HL-60 (cell line): ENCODE measurements at regions not wholly inside any gene's neighbourhood (a gene's known extent, or its start where the extent isn't known, plus 50 kb on each side); places are given as distances from the start of the nearest gene placed in this dataset.

Source experiments
- DNase-seq, 2 experiments: peaks; one replicate each; pipeline ENCODE4 v3.0.0-alpha.2; 2010 to 2020; ENCODE audit warnings: low read depth in 1 of 2, low spot score in 1 of 2
- H3K27ac ChIP-seq: fragments of 250-450 bp; sonication (Bioruptor Pico); replicated peaks from 2 replicates; pipeline ENCODE4 v1.5.1; 2020; ENCODE audit warnings: mild to moderate bottlenecking, moderate library complexity
- H3K27me3 ChIP-seq: fragments of 250-450 bp; sonication (Bioruptor Pico); 2 replicates; pipeline ENCODE4 v1.5.1; 2021; ENCODE audit warnings: mild to moderate bottlenecking, moderate library complexity; ENCODE audit not compliant: insufficient read depth, poor library complexity, severe bottlenecking
- H3K4me3 ChIP-seq: replicated peaks from 2 replicates; pipeline ENCODE4 v1.5.1; 2011; ENCODE audit warnings: mild to moderate bottlenecking, control low read depth, low read length; ENCODE audit not compliant: insufficient read depth
- CTCF ChIP-seq: IDR thresholded peaks from one replicate; pipeline ENCODE4 v1.5.1; 2011; ENCODE audit warnings: low read length, control low read depth, inconsistent platforms; ENCODE audit not compliant: insufficient read depth
- GABPA ChIP-seq: IDR thresholded peaks from 2 replicates; pipeline ENCODE4 v1.6.1; 2012; ENCODE audit warnings: low read depth
- POLR2AphosphoS5 ChIP-seq: IDR thresholded peaks from 2 replicates; pipeline ENCODE4 v1.6.1; 2012; ENCODE audit warnings: low read depth
- REST ChIP-seq: IDR thresholded peaks from 2 replicates; pipeline ENCODE4 v1.6.1; 2012; ENCODE audit warnings: low read depth; ENCODE audit not compliant: insufficient replicate concordance
- SPI1 ChIP-seq: IDR thresholded peaks from 2 replicates; pipeline ENCODE4 v1.6.1; 2012; ENCODE audit warnings: low read depth, mild to moderate bottlenecking, borderline replicate concordance

- no peak overlapping the region for H3K4me3 ChIP-seq
- DNase-seq: no peak
- TF ChIP-seq GABPA: no peak
- no peak overlapping the region for H3K27ac ChIP-seq
- H3K27me3 ChIP-seq: peaks cover 4% of the 10 kb centered on the region
These were observed 355.0 kb downstream of the KIF2B start for GRCh38 chr17:54177606-54178308.

GRCh38 chr17:54180950-54181349 lies 358.2 kb downstream of the KIF2B start:
- Histone ChIP-seq H3K27ac (no peak overlapping the region), H3K27me3 (no peaks in the 10 kb centered on the region), H3K4me3 (no peak overlapping the region)
- no peak for DNase-seq
- no peak for TF ChIP-seq REST
- no peak for TF ChIP-seq GABPA
- TF ChIP-seq CTCF: no peak
- no peak for TF ChIP-seq POLR2AphosphoS5
- TF ChIP-seq SPI1: no peak

GRCh38 chr17:54191261-54191660 lies 368.5 kb downstream of the KIF2B start:
- TF ChIP-seq REST (no peak), SPI1 (no peak), CTCF (no peak), GABPA (no peak), POLR2AphosphoS5 (no peak)
- DNase-seq: no peak
- H3K27me3 ChIP-seq: no peaks in the 10 kb centered on the region
- H3K27ac ChIP-seq: no peak overlapping the region
- no peak overlapping the region for H3K4me3 ChIP-seq

GRCh38 chr17:54194268-54194667 lies 371.5 kb downstream of the KIF2B start:
- DNase-seq: no peak
- no peak for TF ChIP-seq SPI1
- TF ChIP-seq CTCF: no peak
- TF ChIP-seq REST: no peak
- TF ChIP-seq POLR2AphosphoS5: no peak
- TF ChIP-seq GABPA: no peak
- Histone ChIP-seq H3K4me3 (no peak overlapping the region), H3K27me3 (no peaks in the 10 kb centered on the region), H3K27ac (no peak overlapping the region)
